ENCODE measurements at regions not wholly inside any gene's neighbourhood (a gene's known extent, or its start where the extent isn't known, plus 50 kb on each side); places are given as distances from the start of the nearest gene placed in this dataset.
A peak's percentile ranks its signal among the peaks of the same experiment; 100 is the strongest.

DNA sequence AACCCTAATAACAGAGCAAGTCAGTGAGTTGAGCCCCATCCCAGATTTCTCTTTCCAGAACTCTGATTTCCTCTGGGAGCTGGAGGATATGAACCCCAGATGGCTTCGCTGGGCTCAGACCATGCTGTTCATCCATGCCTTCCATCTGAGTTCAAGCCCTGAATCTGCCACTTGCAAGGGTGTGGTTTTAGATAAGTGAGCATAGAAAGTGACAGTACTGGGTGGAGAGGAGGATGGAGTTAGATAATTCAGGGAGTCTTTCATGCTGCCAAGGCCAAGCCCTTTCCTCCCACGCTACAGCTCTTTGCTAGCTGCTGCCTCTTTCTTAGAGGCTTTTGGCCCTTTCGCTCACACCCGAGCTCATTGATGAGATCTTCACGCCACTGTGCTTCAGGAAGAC lies 57.2 kb upstream of the MAFB start:
- Histone ChIP-seq H2AFZ (ENCODE audit: low read depth, low read length) (no peak overlapping the region), H3K36me3 (ENCODE audit: control insufficient read depth, insufficient read depth, low read length) (no peaks in the 10 kb centered on the region), H3K4me1 (replicated peaks in 1 of 2; ENCODE audit: control insufficient read depth in 2 of 2, insufficient read depth in 2 of 2, low read length in 2 of 2) (no peaks in the 10 kb centered on the region), H3K4me3 (no peak overlapping the region), H4K20me1 (replicated peaks; ENCODE audit: control insufficient read depth, insufficient read depth, low read length) (peaks cover 3% of the 10 kb centered on the region; the same call in 1 of the 2 replicates), H3K9me3 (replicated peaks; ENCODE audit: control insufficient read depth, insufficient read depth, low read depth, low read length) (no peaks in the 10 kb centered on the region), H3K9me1 (ENCODE audit: control insufficient read depth, insufficient read depth, low read length) (no peaks in the 10 kb centered on the region), H3K27ac (ENCODE audit: extremely low read depth, low read depth, low read length) (no peak overlapping the region), H3K27me3 (ENCODE audit: control insufficient read depth in 2 of 2, insufficient read depth in 2 of 2, low read length in 2 of 2) (peaks cover 5 to 21% of the 10 kb centered on the region in 2 experiments; a peak in 3 of 5 replicates), H3K9ac (ENCODE audit: insufficient read depth in 1 of 2, low read depth in 2 of 2, low read length in 2 of 2) (no peak overlapping the region), H3K79me2 (ENCODE audit: control insufficient read depth, insufficient read depth, low read length) (no peaks in the 10 kb centered on the region), H3K4me2 (ENCODE audit: insufficient read depth, low read length) (no peak overlapping the region)
- intact Hi-C loops (cut with micrococcal nuclease) (no loop called here), in situ Hi-C loops (cut with MboI) (no loop called here)
- no peak for FAIRE-seq
- 0% methylated on average over 5 of the region's 5 CpGs for WGBS (ENCODE audit: insufficient coverage, low coverage, missing lambda C conversion rate)
- ATAC-seq: no peak; the same call in 2 of the 3 replicates
- BruUV-seq (replicated peaks): no TSS peak
- DNase-seq (ENCODE audit: extremely low read depth in 1 of 4, low spot score in 3 of 4): peak in 1 of 4 experiments; percentile 12
- TF ChIP-seq, protein P1, sequence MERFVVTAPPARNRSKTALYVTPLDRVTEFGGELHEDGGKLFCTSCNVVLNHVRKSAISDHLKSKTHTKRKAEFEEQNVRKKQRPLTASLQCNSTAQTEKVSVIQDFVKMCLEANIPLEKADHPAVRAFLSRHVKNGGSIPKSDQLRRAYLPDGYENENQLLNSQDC (CRISPR knock-in tag; IDR thresholded peaks at IDR 0.05): no peak
- TF ChIP-seq, protein P2, sequence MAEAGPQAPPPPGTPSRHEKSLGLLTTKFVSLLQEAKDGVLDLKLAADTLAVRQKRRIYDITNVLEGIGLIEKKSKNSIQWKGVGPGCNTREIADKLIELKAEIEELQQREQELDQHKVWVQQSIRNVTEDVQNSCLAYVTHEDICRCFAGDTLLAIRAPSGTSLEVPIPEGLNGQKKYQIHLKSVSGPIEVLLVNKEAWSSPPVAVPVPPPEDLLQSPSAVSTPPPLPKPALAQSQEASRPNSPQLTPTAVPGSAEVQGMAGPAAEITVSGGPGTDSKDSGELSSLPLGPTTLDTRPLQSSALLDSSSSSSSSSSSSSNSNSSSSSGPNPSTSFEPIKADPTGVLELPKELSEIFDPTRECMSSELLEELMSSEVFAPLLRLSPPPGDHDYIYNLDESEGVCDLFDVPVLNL (CRISPR knock-in tag; IDR thresholded peaks at IDR 0.05; ENCODE audit: low read depth): no peak
- TF ChIP-seq CBFA2T3 (IDR thresholded peaks at IDR 0.05) (peak; percentile 41; the same call in 1 of the 2 replicates), SRSF1 (IDR thresholded peaks at IDR 0.05; ENCODE audit: low read depth, low read length) (no peak), EGR1 (conservative IDR thresholded peaks at IDR 0.05) (peak; percentile 25; the same call in 1 of the 2 replicates), RFX7 (CRISPR knock-in tag; IDR thresholded peaks at IDR 0.05) (no peak)
- ChIA-PET POLR2A (interaction anchor here (0.7 to 1.2 kb wide), 2 partner anchors 11 to 1627 kb away, joined by 3 read pairs; no protein-coding TSS in a partner anchor), CTCF (ENCODE audit: low intra/inter-chr PET ratio) (no interaction called here)

Data from K562 (cell line).